Stimulated activated CD4-positive, alpha-beta T cell treated with anti-CD3 and anti-CD28 coated beads, Interleukin-4, amount 100 ng/mL, for 4 hours (primary cell): ENCODE measurements at regions not wholly inside any gene's neighbourhood (a gene's known extent, or its start where the extent isn't known, plus 50 kb on each side); places are given as distances from the start of the nearest gene placed in this dataset.
"Not testable (repeated sequence)": the region's sequence is repeated elsewhere in the genome, so short reads cannot be mapped to it uniquely, and the experiment has no call there.

Experiments used
- DNase-seq, 2 experiments: peaks; one replicate each; pipeline ENCODE4 v3.0.0-alpha.2; 2020

GRCh38 chr14:82635915-82636314, 1102.3 kb upstream of the SEL1L start:
- DNase-seq: no peak

GRCh38 chr14:82636426-82636825, 1102.8 kb upstream of the SEL1L start:
- no peak for DNase-seq

GRCh38 chr14:82641050-82641540, 1107.4 kb upstream of the SEL1L start:
- DNase-seq: no peak

- DNase-seq: no peak
Observed at GRCh38 chr14:82642425-82642824, 1108.8 kb upstream of the SEL1L start.

- DNase-seq: no peak
Observed at GRCh38 chr14:82647088-82647810, 1113.6 kb upstream of the SEL1L start.

GRCh38 chr14:82655770-82656169, 1122.1 kb upstream of the SEL1L start:
- DNase-seq: no peak

- no peak for DNase-seq
Observed at GRCh38 chr14:82657186-82657675, 1123.6 kb upstream of the SEL1L start.

- DNase-seq: no peak
Observed at GRCh38 chr14:82661258-82661657, 1127.6 kb upstream of the SEL1L start.

GRCh38 chr14:82667006-82667405, 1133.4 kb upstream of the SEL1L start:
- no peak for DNase-seq

GRCh38 chr14:82667501-82667900, 1133.8 kb upstream of the SEL1L start:
- DNase-seq: no peak

- DNase-seq: no peak
Observed at GRCh38 chr14:82676403-82676802, 1142.8 kb upstream of the SEL1L start.

- no peak for DNase-seq
Observed at GRCh38 chr14:82689948-82690347, 1156.3 kb upstream of the SEL1L start.

GRCh38 chr14:82691191-82691590, 1157.5 kb upstream of the SEL1L start:
- not testable (repeated sequence) for DNase-seq

- no peak for DNase-seq
Observed at GRCh38 chr14:82694820-82695219, 1161.2 kb upstream of the SEL1L start.

GRCh38 chr14:82704218-82704617, 1170.6 kb upstream of the SEL1L start:
- DNase-seq: no peak

- no peak for DNase-seq
Observed at GRCh38 chr14:82710267-82710841, 1176.7 kb upstream of the SEL1L start.

- DNase-seq: no peak
Observed at GRCh38 chr14:82719617-82720016, 1186.0 kb upstream of the SEL1L start.

- DNase-seq: no peak
Observed at GRCh38 chr14:82720431-82720830, 1186.8 kb upstream of the SEL1L start.

- DNase-seq: no peak
Observed at GRCh38 chr14:82720946-82721345, 1187.3 kb upstream of the SEL1L start.

GRCh38 chr14:82724316-82724715, 1190.7 kb upstream of the SEL1L start:
- DNase-seq: no peak

GRCh38 chr14:82725213-82725612, 1191.6 kb upstream of the SEL1L start:
- DNase-seq: no peak

- no peak for DNase-seq
Observed at GRCh38 chr14:82731526-82731925, 1197.9 kb upstream of the SEL1L start.

GRCh38 chr14:82740547-82740946, 1206.9 kb upstream of the SEL1L start:
- DNase-seq: no peak

- DNase-seq: no peak
Observed at GRCh38 chr14:82755476-82755875, 1221.8 kb upstream of the SEL1L start.

- DNase-seq: no peak
Observed at GRCh38 chr14:82755923-82756322, 1222.3 kb upstream of the SEL1L start.
